ENCODE measurements at regions not wholly inside any gene's neighbourhood (a gene's known extent, or its start where the extent isn't known, plus 50 kb on each side); places are given as distances from the start of the nearest gene placed in this dataset.

DNA sequence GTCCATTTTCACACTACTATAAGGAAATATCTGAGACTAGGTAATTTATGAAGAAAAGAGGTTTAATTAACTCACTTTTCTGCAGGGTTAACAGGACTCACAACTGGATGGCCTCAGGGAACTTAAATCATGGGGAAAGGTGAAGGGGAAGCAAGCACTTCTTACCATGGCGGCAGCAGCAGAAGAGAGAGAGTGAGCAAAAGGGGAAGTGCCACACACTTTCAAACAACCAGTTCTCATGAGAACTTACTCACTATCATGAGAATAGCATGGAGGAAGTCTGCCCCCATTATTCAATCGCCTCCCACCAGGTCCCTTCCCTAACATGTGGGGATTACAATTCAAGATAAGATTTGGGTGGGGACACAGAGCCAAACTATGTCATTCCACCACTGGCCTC, 55.1 kb upstream of the NETO1 start:
- no peak for DNase-seq

Data from NCI-H2171 (cell line).